ENCODE measurements at regions not wholly inside any gene's neighbourhood (a gene's known extent, or its start where the extent isn't known, plus 50 kb on each side); places are given as distances from the start of the nearest gene placed in this dataset.

DNA sequence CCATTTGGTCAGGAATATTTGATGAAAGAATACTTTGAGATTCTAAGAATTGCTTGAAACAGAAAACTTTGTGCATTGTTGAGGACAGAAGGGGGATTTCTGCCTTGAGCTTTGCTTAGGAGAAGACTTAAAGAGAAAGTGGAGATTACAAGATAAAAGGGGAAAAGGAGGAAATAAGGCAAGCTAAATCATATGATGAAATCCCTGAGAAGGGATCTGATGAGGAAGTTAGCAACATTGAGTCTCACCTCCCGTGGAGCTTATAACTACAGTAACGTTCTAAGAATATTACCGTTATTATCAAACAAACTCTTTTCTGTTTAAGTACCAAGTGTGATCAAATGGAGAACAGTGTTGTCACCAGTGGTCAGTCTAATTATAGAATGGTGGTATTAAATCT, 414.7 kb upstream of the NAALADL2 start:
- no peaks in the 10 kb centered on the region for H3K27me3 ChIP-seq
- 81% methylated on average over 3 of the region's 3 CpGs for WGBS
- H3K4me1 ChIP-seq, result peaks cover 0 to 20% (median 18%) of the 10 kb centered on the region in 4 donors
- peaks cover 0 to 5% (median 0%) of the 10 kb centered on the region in 4 donors for H3K9me3 ChIP-seq
- intact Hi-C loops (cut with DNase I), result no loop called here
- no peak overlapping the region for H3K4me3 ChIP-seq
- no peak for TF ChIP-seq EP300 (IDR thresholded peaks at IDR 0.05)
- TF ChIP-seq CTCF (IDR thresholded peaks at IDR 0.05), result no peak
- no peak for TF ChIP-seq POLR2A (IDR thresholded peaks at IDR 0.05; ENCODE audit: low read depth)
- TF ChIP-seq POLR2AphosphoS5 (IDR thresholded peaks at IDR 0.05), result no peak
- no peaks in the 10 kb centered on the region for H3K36me3 ChIP-seq
- DNase-seq (ENCODE audit: extremely low spot score), result no peak
- no peak overlapping the region for H3K27ac ChIP-seq (replicated peaks in 1 of 4)

- H3K4me1 ChIP-seq, result no peaks in the 10 kb centered on the region
- H3K36me3 ChIP-seq, result no peaks in the 10 kb centered on the region
- H3K9me3 ChIP-seq, result no peaks in the 10 kb centered on the region
- no peak for DNase-seq (ENCODE audit: extremely low spot score)
- TF ChIP-seq EP300 (IDR thresholded peaks at IDR 0.05), result no peak
- TF ChIP-seq POLR2A (IDR thresholded peaks at IDR 0.05; ENCODE audit: low read depth), result no peak
- no peak for TF ChIP-seq POLR2AphosphoS5 (IDR thresholded peaks at IDR 0.05)
- H3K27ac ChIP-seq (replicated peaks in 1 of 4), result no peak overlapping the region
- 89% methylated on average over 5 of the region's 5 CpGs for WGBS
- intact Hi-C loops (cut with DNase I), result no loop called here
- no peaks in the 10 kb centered on the region for H3K27me3 ChIP-seq
- H3K4me3 ChIP-seq, result no peak overlapping the region
Observed at GRCh38 chr3:174457758-174458157, 401.4 kb upstream of the NAALADL2 start.

DNA sequence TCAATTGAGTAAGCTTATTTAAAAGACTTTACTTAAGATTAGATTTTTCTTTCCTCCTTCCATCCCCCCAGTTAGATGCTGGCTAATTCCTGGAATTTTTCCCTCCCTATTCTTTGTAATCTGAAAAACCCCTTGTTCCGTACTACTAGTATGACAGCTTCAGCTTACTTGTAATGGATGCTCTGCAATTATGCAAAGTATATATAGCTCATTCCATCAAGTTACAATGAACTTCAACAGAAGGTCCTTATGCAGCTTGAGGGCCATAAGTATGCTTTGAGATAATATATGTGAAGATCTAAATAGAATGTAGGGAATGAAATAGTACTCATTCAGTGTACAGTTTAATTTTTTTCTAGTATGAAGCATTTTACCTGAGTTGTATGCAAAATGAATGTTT, 398.3 kb upstream of the NAALADL2 start:
- no peak for DNase-seq (ENCODE audit: extremely low spot score)
- H3K27ac ChIP-seq (replicated peaks in 1 of 4), result no peak overlapping the region
- WGBS, result 3% methylated on average over 1 of the region's 1 CpG
- no peaks in the 10 kb centered on the region for H3K36me3 ChIP-seq
- intact Hi-C loops (cut with DNase I), result no loop called here
- H3K27me3 ChIP-seq, result no peaks in the 10 kb centered on the region
- no peaks in the 10 kb centered on the region for H3K9me3 ChIP-seq
- H3K4me3 ChIP-seq, result no peak overlapping the region
- TF ChIP-seq EP300 (IDR thresholded peaks at IDR 0.05) (no peak), POLR2AphosphoS5 (IDR thresholded peaks at IDR 0.05) (no peak), POLR2A (IDR thresholded peaks at IDR 0.05; ENCODE audit: low read depth) (no peak), CTCF (IDR thresholded peaks at IDR 0.05) (no peak)
- no peaks in the 10 kb centered on the region for H3K4me1 ChIP-seq

GRCh38 chr3:174462916-174463315, 396.2 kb upstream of the NAALADL2 start:
- H3K27me3 ChIP-seq, result no peaks in the 10 kb centered on the region
- H3K9me3 ChIP-seq, result no peaks in the 10 kb centered on the region
- no peak overlapping the region for H3K4me3 ChIP-seq
- H3K36me3 ChIP-seq, result no peaks in the 10 kb centered on the region
- no peaks in the 10 kb centered on the region for H3K4me1 ChIP-seq
- H3K27ac ChIP-seq (replicated peaks in 1 of 4), result no peak overlapping the region
- intact Hi-C loops (cut with DNase I), result no loop called here
- DNase-seq (ENCODE audit: extremely low spot score), result no peak
- TF ChIP-seq EP300 (IDR thresholded peaks at IDR 0.05), result no peak
- no peak for TF ChIP-seq POLR2AphosphoS5 (IDR thresholded peaks at IDR 0.05)
- no peak for TF ChIP-seq POLR2A (IDR thresholded peaks at IDR 0.05; ENCODE audit: low read depth)
- TF ChIP-seq CTCF (IDR thresholded peaks at IDR 0.05), result no peak

- H3K27ac ChIP-seq (replicated peaks in 1 of 4), result no peak overlapping the region
- intact Hi-C loops (cut with DNase I), result no loop called here
- TF ChIP-seq CTCF (IDR thresholded peaks at IDR 0.05), result no peak
- TF ChIP-seq POLR2AphosphoS5 (IDR thresholded peaks at IDR 0.05), result no peak
- TF ChIP-seq EP300 (IDR thresholded peaks at IDR 0.05), result no peak
- no peak for TF ChIP-seq POLR2A (IDR thresholded peaks at IDR 0.05; ENCODE audit: low read depth)
Observed at GRCh38 chr3:174465177-174465576, 394.0 kb upstream of the NAALADL2 start.

More at GRCh38 chr3:174465177-174465576, 394.0 kb upstream of the NAALADL2 start:
- no peaks in the 10 kb centered on the region for H3K36me3 ChIP-seq
- H3K9me3 ChIP-seq, result no peaks in the 10 kb centered on the region
- no peaks in the 10 kb centered on the region for H3K4me1 ChIP-seq
- no peak overlapping the region for H3K4me3 ChIP-seq
- no peaks in the 10 kb centered on the region for H3K27me3 ChIP-seq
- DNase-seq (ENCODE audit: extremely low spot score), result no peak
- over 99% methylated on average over 3 of the region's 3 CpGs for WGBS
